ENCODE measurements at regions not wholly inside any gene's neighbourhood (a gene's known extent, or its start where the extent isn't known, plus 50 kb on each side); places are given as distances from the start of the nearest gene placed in this dataset.

DNA sequence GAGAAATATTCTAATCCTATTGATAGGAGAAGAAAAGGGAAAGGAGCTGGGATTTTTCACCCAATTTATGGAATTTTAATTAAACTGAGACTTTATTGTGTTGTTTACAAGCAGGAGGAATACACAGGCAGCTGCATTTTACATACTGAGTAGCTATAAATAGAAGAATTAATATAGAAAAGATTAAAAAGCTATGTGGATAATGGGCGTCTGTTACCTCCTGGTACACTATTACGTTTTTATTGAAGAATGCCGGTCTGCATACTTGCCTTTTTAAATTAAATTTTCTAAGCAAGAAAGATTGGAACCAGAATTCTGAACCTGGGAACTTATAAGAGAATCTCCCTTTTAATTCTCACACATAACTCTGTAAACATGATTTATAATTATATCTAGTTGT lies 52.1 kb upstream of the CACHD1 start:
- no peak overlapping the region for H3K4me3 ChIP-seq (ENCODE audit: severe bottlenecking)
- no peak for ATAC-seq (ENCODE audit: low read depth)
- TF ChIP-seq CTCF (IDR thresholded peaks at IDR 0.05; ENCODE audit: poor library complexity, severe bottlenecking) = no peak
- no peaks in the 10 kb centered on the region for H3K4me1 ChIP-seq (ENCODE audit: insufficient read depth, poor library complexity, severe bottlenecking)
- H3K36me3 ChIP-seq (ENCODE audit: low read depth) = no peaks in the 10 kb centered on the region
- no peak overlapping the region for H3K27ac ChIP-seq (ENCODE audit: poor library complexity, severe bottlenecking)
- no peaks in the 10 kb centered on the region for H3K27me3 ChIP-seq (ENCODE audit: insufficient read depth, poor library complexity, severe bottlenecking)
- DNase-seq (ENCODE audit: low spot score) = no peak
- no peaks in the 10 kb centered on the region for H3K9me3 ChIP-seq (ENCODE audit: severe bottlenecking)
